ENCODE measurements at regions not wholly inside any gene's neighbourhood (a gene's known extent, or its start where the extent isn't known, plus 50 kb on each side); places are given as distances from the start of the nearest gene placed in this dataset.
"Not testable (repeated sequence)": the region's sequence is repeated elsewhere in the genome, so short reads cannot be mapped to it uniquely, and the experiment has no call there.

DNA sequence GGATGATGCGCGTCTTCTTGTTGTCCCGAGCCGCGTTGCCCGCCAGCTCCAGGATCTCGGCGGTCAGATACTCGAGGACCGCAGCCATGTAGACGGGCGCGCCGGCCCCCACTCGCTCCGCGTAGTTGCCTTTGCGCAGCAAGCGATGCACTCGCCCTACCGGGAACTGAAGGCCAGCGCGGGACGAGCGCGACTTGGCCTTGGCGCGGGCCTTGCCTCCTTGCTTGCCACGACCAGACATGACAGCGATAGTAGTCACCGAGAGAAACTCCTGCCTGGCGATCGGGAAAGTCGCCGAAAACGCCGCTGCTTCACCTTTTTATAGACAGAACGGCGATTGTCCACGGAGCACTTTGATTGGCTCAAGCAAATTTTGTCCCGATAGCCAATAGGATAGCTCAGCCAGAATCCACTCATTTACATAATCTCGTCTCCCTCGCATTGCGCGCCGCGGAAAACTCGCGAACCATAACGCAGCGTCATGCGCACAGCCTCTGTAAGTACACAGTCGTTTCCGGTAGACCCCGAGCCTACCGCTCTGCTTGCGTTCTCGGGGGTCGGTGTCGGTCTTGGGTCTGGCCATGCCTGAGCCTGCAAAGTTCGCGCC, 56.8 kb upstream of the BOLA1 start:
- TF ChIP-seq, protein P1, sequence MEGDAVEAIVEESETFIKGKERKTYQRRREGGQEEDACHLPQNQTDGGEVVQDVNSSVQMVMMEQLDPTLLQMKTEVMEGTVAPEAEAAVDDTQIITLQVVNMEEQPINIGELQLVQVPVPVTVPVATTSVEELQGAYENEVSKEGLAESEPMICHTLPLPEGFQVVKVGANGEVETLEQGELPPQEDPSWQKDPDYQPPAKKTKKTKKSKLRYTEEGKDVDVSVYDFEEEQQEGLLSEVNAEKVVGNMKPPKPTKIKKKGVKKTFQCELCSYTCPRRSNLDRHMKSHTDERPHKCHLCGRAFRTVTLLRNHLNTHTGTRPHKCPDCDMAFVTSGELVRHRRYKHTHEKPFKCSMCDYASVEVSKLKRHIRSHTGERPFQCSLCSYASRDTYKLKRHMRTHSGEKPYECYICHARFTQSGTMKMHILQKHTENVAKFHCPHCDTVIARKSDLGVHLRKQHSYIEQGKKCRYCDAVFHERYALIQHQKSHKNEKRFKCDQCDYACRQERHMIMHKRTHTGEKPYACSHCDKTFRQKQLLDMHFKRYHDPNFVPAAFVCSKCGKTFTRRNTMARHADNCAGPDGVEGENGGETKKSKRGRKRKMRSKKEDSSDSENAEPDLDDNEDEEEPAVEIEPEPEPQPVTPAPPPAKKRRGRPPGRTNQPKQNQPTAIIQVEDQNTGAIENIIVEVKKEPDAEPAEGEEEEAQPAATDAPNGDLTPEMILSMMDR (IDR thresholded peaks at IDR 0.05; ENCODE audit: low read depth, low read length, missing input control), result not testable (repeated sequence)
- TF ChIP-seq RXRA (IDR thresholded peaks at IDR 0.05); HNF4A (conservative IDR thresholded peaks at IDR 0.05); JUND (IDR thresholded peaks at IDR 0.05): not testable (repeated sequence)
- TF ChIP-seq, protein P2, sequence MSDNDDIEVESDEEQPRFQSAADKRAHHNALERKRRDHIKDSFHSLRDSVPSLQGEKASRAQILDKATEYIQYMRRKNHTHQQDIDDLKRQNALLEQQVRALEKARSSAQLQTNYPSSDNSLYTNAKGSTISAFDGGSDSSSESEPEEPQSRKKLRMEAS (IDR thresholded peaks at IDR 0.05), result not testable (repeated sequence)
- TF ChIP-seq, protein P3, sequence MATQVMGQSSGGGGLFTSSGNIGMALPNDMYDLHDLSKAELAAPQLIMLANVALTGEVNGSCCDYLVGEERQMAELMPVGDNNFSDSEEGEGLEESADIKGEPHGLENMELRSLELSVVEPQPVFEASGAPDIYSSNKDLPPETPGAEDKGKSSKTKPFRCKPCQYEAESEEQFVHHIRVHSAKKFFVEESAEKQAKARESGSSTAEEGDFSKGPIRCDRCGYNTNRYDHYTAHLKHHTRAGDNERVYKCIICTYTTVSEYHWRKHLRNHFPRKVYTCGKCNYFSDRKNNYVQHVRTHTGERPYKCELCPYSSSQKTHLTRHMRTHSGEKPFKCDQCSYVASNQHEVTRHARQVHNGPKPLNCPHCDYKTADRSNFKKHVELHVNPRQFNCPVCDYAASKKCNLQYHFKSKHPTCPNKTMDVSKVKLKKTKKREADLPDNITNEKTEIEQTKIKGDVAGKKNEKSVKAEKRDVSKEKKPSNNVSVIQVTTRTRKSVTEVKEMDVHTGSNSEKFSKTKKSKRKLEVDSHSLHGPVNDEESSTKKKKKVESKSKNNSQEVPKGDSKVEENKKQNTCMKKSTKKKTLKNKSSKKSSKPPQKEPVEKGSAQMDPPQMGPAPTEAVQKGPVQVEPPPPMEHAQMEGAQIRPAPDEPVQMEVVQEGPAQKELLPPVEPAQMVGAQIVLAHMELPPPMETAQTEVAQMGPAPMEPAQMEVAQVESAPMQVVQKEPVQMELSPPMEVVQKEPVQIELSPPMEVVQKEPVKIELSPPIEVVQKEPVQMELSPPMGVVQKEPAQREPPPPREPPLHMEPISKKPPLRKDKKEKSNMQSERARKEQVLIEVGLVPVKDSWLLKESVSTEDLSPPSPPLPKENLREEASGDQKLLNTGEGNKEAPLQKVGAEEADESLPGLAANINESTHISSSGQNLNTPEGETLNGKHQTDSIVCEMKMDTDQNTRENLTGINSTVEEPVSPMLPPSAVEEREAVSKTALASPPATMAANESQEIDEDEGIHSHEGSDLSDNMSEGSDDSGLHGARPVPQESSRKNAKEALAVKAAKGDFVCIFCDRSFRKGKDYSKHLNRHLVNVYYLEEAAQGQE (IDR thresholded peaks at IDR 0.05), result not testable (repeated sequence)

Measured in liver (tissue), 3 donors.